ENCODE measurements at regions not wholly inside any gene's neighbourhood (a gene's known extent, or its start where the extent isn't known, plus 50 kb on each side); places are given as distances from the start of the nearest gene placed in this dataset.

DNA sequence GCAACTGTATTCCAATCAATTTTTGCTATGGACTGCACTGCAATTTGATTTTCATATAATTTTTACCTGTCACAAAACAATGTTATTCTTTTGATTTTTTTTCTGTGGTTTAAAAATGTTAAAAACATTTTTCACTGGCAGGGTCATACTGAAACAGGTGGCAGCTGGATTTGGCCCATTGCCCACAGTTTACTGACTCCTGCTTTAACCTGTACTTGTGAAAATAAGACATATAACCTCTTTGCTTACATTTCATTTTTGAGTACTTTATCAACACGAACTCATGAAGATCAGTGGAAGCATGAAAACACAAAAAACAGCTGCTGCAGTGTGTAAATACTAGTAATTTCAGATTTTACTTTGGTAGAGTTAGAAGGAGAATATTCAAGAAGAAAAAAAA lies 313.1 kb downstream of the WDR72 start:
- intact Hi-C loops (cut with DNase I) = no loop called here
- H3K27ac ChIP-seq = no peak overlapping the region
- no peaks in the 10 kb centered on the region for H3K9me3 ChIP-seq
- 0 to 16% methylated on average over 1 of the region's 1 CpG for WGBS, 2 donors
- H3K27me3 ChIP-seq = no peaks in the 10 kb centered on the region
- no peak for DNase-seq
- H3K4me1 ChIP-seq = no peaks in the 10 kb centered on the region
- H3K36me3 ChIP-seq = no peaks in the 10 kb centered on the region
- H3K4me3 ChIP-seq = no peak overlapping the region
- no peak for TF ChIP-seq POLR2A (IDR thresholded peaks at IDR 0.05)
- TF ChIP-seq, protein P1, sequence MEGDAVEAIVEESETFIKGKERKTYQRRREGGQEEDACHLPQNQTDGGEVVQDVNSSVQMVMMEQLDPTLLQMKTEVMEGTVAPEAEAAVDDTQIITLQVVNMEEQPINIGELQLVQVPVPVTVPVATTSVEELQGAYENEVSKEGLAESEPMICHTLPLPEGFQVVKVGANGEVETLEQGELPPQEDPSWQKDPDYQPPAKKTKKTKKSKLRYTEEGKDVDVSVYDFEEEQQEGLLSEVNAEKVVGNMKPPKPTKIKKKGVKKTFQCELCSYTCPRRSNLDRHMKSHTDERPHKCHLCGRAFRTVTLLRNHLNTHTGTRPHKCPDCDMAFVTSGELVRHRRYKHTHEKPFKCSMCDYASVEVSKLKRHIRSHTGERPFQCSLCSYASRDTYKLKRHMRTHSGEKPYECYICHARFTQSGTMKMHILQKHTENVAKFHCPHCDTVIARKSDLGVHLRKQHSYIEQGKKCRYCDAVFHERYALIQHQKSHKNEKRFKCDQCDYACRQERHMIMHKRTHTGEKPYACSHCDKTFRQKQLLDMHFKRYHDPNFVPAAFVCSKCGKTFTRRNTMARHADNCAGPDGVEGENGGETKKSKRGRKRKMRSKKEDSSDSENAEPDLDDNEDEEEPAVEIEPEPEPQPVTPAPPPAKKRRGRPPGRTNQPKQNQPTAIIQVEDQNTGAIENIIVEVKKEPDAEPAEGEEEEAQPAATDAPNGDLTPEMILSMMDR (IDR thresholded peaks at IDR 0.05) = no peak

DNA sequence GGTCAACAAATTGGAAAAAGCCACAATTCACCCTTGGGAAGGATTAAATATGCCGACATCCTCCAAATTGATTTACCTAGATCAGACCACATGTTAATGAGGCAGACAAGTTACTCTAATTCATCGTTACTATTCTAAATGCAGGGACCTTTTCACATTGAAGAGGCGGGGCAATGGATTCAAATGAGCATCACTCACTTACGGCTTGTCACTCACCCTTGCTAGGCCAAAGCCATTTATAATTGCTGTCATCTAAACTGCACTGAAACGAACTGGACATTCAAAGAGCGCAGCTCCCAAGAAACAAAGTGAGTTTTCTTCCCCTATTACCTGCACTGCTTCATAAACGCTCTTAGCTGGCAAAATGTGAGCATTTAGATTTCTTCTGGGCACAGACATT lies 313.9 kb downstream of the WDR72 start:
- no peak overlapping the region for H3K4me3 ChIP-seq
- intact Hi-C loops (cut with DNase I) = no loop called here
- no peaks in the 10 kb centered on the region for H3K36me3 ChIP-seq
- no peaks in the 10 kb centered on the region for H3K4me1 ChIP-seq
- H3K9me3 ChIP-seq = no peaks in the 10 kb centered on the region
- TF ChIP-seq POLR2A (IDR thresholded peaks at IDR 0.05) = no peak
- TF ChIP-seq, protein P1 (IDR thresholded peaks at IDR 0.05) = no peak
- 83 to 89% methylated on average over 7 of the region's 7 CpGs for WGBS, 2 donors
- no peaks in the 10 kb centered on the region for H3K27me3 ChIP-seq
- DNase-seq = no peak
- H3K27ac ChIP-seq = no peak overlapping the region

DNA sequence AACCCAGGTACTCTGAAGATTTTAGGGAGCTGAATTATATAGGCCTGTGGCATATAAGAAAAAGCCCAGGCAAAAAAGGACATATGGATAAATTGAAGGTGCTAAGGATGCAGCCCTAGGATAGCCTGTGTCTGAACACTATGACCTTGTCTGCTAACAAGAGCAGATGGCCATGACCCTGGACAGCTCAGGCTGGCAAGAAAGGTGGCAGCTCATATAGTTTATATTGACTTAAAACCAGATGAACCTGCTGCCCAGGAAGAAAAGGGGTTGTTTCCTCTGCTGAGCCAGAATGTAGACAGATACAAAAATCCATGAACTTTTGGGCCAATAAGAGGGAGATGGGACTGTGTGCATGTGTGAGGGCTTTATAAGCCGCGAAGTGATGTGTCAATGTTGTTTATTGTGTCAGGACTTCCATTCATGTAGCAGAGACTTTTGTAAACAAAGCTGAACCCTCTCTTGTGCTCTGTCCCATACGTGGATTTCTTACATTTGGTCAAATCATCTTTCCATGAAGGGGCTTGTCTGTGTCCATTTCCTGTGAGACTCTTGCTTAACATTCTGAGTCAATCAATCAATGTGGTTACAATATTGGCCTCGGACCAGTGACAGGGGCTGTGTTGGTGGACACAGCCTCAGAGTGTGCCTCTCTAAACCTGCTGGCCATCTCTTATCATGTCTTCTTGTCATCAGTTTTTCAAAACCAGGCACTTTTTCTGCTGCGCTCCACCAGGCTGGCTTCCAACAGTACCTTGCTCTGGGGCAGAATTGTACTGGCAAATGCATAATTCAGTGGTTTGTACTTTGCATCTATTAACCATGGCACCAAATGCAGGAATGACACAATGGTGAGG lies 321.2 kb downstream of the WDR72 start:
- Histone ChIP-seq H3K9me3 (no peaks in the 10 kb centered on the region), H3K27ac (no peak overlapping the region), H3K36me3 (no peaks in the 10 kb centered on the region), H3K27me3 (no peaks in the 10 kb centered on the region), H3K4me3 (no peak overlapping the region), H3K4me1 (no peaks in the 10 kb centered on the region)
- intact Hi-C loops (cut with DNase I) = no loop called here
- 41 to 42% methylated on average over 5 of the region's 5 CpGs for WGBS, 2 donors
- no peak for TF ChIP-seq POLR2A (IDR thresholded peaks at IDR 0.05)
- TF ChIP-seq, protein P1 (IDR thresholded peaks at IDR 0.05) = no peak
- DNase-seq = no peak

DNA sequence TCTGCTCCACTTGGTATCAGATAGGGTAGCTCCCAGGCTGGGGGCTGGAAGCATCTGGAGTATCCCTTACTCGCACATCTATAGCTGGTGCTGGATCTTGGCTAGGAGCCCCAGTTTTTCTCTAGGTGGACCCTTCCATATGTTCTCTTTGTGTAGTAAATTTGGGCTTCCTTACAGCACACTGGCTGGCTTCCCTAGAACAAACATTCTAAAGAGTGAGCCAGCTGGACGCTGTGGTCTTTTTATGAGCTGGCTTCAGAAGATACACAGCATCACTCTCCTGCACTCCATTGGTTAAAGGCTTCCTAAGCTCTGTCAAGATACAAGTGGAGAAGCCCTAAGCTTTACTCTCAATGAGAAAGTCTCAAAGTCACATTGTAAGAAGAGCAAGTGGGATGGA lies 322.1 kb downstream of the WDR72 start:
- no peak overlapping the region for H3K4me3 ChIP-seq
- intact Hi-C loops (cut with DNase I) = no loop called here
- no peaks in the 10 kb centered on the region for H3K27me3 ChIP-seq
- 30 to 70% methylated on average over 2 of the region's 2 CpGs for WGBS, 2 donors
- TF ChIP-seq, protein P1 (IDR thresholded peaks at IDR 0.05) = no peak
- TF ChIP-seq POLR2A (IDR thresholded peaks at IDR 0.05) = no peak
- H3K27ac ChIP-seq = no peak overlapping the region
- H3K4me1 ChIP-seq = no peaks in the 10 kb centered on the region
- no peaks in the 10 kb centered on the region for H3K9me3 ChIP-seq
- no peaks in the 10 kb centered on the region for H3K36me3 ChIP-seq
- no peak for DNase-seq

DNA sequence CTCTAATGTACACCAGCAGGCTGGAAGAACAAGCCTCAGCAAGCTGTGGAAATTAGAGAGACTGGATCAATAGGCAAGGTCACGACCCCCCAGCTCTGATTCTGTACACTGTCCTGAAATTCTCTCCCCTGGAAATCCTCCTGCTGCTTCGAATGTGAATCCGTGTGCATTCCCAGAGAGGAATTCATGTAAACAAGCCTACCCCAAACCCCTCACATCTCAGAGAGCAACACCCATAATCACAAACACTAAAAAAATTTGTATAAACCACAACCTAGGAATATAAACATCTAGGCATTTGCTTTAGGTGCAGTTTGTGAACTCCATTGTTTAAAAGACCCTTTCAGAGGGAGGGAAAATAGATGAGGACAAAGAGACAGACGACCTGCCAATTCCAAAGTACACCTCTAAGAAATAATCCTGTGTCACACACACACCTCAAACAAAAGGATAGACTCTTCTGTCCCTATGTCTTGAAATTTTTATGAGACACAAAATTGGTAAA lies 325.2 kb downstream of the WDR72 start:
- H3K27me3 ChIP-seq = no peaks in the 10 kb centered on the region
- no peaks in the 10 kb centered on the region for H3K4me1 ChIP-seq
- H3K4me3 ChIP-seq = no peak overlapping the region
- H3K27ac ChIP-seq = no peak overlapping the region
- no peak for DNase-seq
- 18 to 20% methylated on average over 2 to 4 of the region's 4 CpGs for WGBS, 2 donors
- no peak for TF ChIP-seq POLR2A (IDR thresholded peaks at IDR 0.05)
- TF ChIP-seq, protein P1 (IDR thresholded peaks at IDR 0.05) = no peak
- intact Hi-C loops (cut with DNase I) = no loop called here
- no peaks in the 10 kb centered on the region for H3K9me3 ChIP-seq
- H3K36me3 ChIP-seq = no peaks in the 10 kb centered on the region
